NCI-H510A treated with DMSO at 0.1 percent for 48 hours (cell line): ENCODE measurements at regions not wholly inside any gene's neighbourhood (a gene's known extent, or its start where the extent isn't known, plus 50 kb on each side); places are given as distances from the start of the nearest gene placed in this dataset.
A peak's percentile ranks its signal among the peaks of the same experiment; 100 is the strongest.
"Not testable (repeated sequence)": the region's sequence is repeated elsewhere in the genome, so short reads cannot be mapped to it uniquely, and the experiment has no call there.

Experiments
- DNase-seq: peaks from one replicate; lab custom pipeline; 2025; lab: John Stamatoyannopoulos, UW

GRCh38 chr18:78790960-78791359 is 188.7 kb upstream of the SALL3 start:
- DNase-seq = no peak

GRCh38 chr18:78792094-78792493 is 187.5 kb upstream of the SALL3 start:
- no peak for DNase-seq

- no peak for DNase-seq
Measured at GRCh38 chr18:78792736-78793135, 186.9 kb upstream of the SALL3 start.

GRCh38 chr18:78793313-78794070 is 186.1 kb upstream of the SALL3 start:
- no peak for DNase-seq

GRCh38 chr18:78794071-78794430 is 185.6 kb upstream of the SALL3 start:
- DNase-seq = no peak

GRCh38 chr18:78796693-78797455 is 182.7 kb upstream of the SALL3 start:
- no peak for DNase-seq

- no peak for DNase-seq
Measured at GRCh38 chr18:78797499-78797898, 182.1 kb upstream of the SALL3 start.

GRCh38 chr18:78798402-78799175 is 181.0 kb upstream of the SALL3 start:
- DNase-seq = no peak

GRCh38 chr18:78799382-78800089 is 180.1 kb upstream of the SALL3 start:
- no peak for DNase-seq

GRCh38 chr18:78800102-78800851 is 179.3 kb upstream of the SALL3 start:
- DNase-seq = not testable (repeated sequence)

GRCh38 chr18:78801011-78801410 is 178.6 kb upstream of the SALL3 start:
- no peak for DNase-seq

- no peak for DNase-seq
Measured at GRCh38 chr18:78803104-78803503, 176.5 kb upstream of the SALL3 start.

- DNase-seq = no peak
Measured at GRCh38 chr18:78804206-78805030, 175.2 kb upstream of the SALL3 start.

GRCh38 chr18:78805840-78806239 is 173.8 kb upstream of the SALL3 start:
- no peak for DNase-seq

- DNase-seq = no peak
Measured at GRCh38 chr18:78807668-78808067, 171.9 kb upstream of the SALL3 start.

- DNase-seq = no peak
Measured at GRCh38 chr18:78809845-78810244, 169.8 kb upstream of the SALL3 start.

- DNase-seq = no peak
Measured at GRCh38 chr18:78810706-78811105, 168.9 kb upstream of the SALL3 start.

GRCh38 chr18:78812067-78812466 is 167.6 kb upstream of the SALL3 start:
- DNase-seq = no peak

- DNase-seq = no peak
Measured at GRCh38 chr18:78813156-78813555, 166.5 kb upstream of the SALL3 start.

- peak; percentile 63 for DNase-seq
Measured at GRCh38 chr18:78813936-78814710, 165.5 kb upstream of the SALL3 start.
